ENCODE measurements at regions not wholly inside any gene's neighbourhood (a gene's known extent, or its start where the extent isn't known, plus 50 kb on each side); places are given as distances from the start of the nearest gene placed in this dataset.
"Not testable (repeated sequence)": the region's sequence is repeated elsewhere in the genome, so short reads cannot be mapped to it uniquely, and the experiment has no call there.

GRCh38 chr5:167295681-167296005 is 995.8 kb upstream of the WWC1 start:
- peak; percentile 24 for DNase-seq

GRCh38 chr5:167296066-167296465 is 995.4 kb upstream of the WWC1 start:
- DNase-seq: no peak

GRCh38 chr5:167296661-167297060 is 994.8 kb upstream of the WWC1 start:
- no peak for DNase-seq

GRCh38 chr5:167299861-167300260 is 991.6 kb upstream of the WWC1 start:
- not testable (repeated sequence) for DNase-seq

GRCh38 chr5:167303582-167303981 is 987.9 kb upstream of the WWC1 start:
- no peak for DNase-seq

GRCh38 chr5:167304834-167305469 is 986.5 kb upstream of the WWC1 start:
- DNase-seq: no peak

GRCh38 chr5:167305591-167306213 is 985.7 kb upstream of the WWC1 start:
- DNase-seq: no peak

GRCh38 chr5:167307042-167307441 is 984.4 kb upstream of the WWC1 start:
- no peak for DNase-seq

GRCh38 chr5:167308466-167308865 is 983.0 kb upstream of the WWC1 start:
- no peak for DNase-seq

- DNase-seq: no peak
These were observed 981.4 kb upstream of the WWC1 start for GRCh38 chr5:167309941-167310517.

GRCh38 chr5:167311340-167311739 is 980.1 kb upstream of the WWC1 start:
- DNase-seq: no peak

GRCh38 chr5:167312225-167312624 is 979.2 kb upstream of the WWC1 start:
- no peak for DNase-seq

GRCh38 chr5:167315762-167316161 is 975.7 kb upstream of the WWC1 start:
- DNase-seq: no peak

GRCh38 chr5:167317884-167318283 is 973.6 kb upstream of the WWC1 start:
- no peak for DNase-seq

- no peak for DNase-seq
These were observed 972.2 kb upstream of the WWC1 start for GRCh38 chr5:167319243-167319642.

GRCh38 chr5:167320019-167320418 is 971.4 kb upstream of the WWC1 start:
- DNase-seq: no peak

GRCh38 chr5:167332309-167332708 is 959.1 kb upstream of the WWC1 start:
- no peak for DNase-seq

- no peak for DNase-seq
These were observed 955.3 kb upstream of the WWC1 start for GRCh38 chr5:167336161-167336560.

GRCh38 chr5:167339205-167339604 is 952.2 kb upstream of the WWC1 start:
- DNase-seq: peak; percentile 7

- no peak for DNase-seq
These were observed 945.0 kb upstream of the WWC1 start for GRCh38 chr5:167346461-167346860.

GRCh38 chr5:167348251-167348926 is 943.1 kb upstream of the WWC1 start:
- no peak for DNase-seq

GRCh38 chr5:167348980-167349379 is 942.5 kb upstream of the WWC1 start:
- no peak for DNase-seq

GRCh38 chr5:167351316-167351715 is 940.1 kb upstream of the WWC1 start:
- DNase-seq: no peak

- DNase-seq: no peak
These were observed 938.6 kb upstream of the WWC1 start for GRCh38 chr5:167352801-167353200.
